HL-60 (cell line): ENCODE measurements at regions not wholly inside any gene's neighbourhood (a gene's known extent, or its start where the extent isn't known, plus 50 kb on each side); places are given as distances from the start of the nearest gene placed in this dataset.
A peak's percentile ranks its signal among the peaks of the same experiment; 100 is the strongest.
"Not testable (repeated sequence)": the region's sequence is repeated elsewhere in the genome, so short reads cannot be mapped to it uniquely, and the experiment has no call there.

ENCODE experiments used
- DNase-seq, 2 experiments: peaks; one replicate each; pipeline ENCODE4 v3.0.0-alpha.2; 2010 to 2020; ENCODE audit warnings: low read depth in 1 of 2, low spot score in 1 of 2
- H3K27ac ChIP-seq: fragments of 250-450 bp; sonication (Bioruptor Pico); replicated peaks from 2 replicates; pipeline ENCODE4 v1.5.1; 2020; ENCODE audit warnings: mild to moderate bottlenecking, moderate library complexity
- H3K27me3 ChIP-seq: fragments of 250-450 bp; sonication (Bioruptor Pico); 2 replicates; pipeline ENCODE4 v1.5.1; 2021; ENCODE audit warnings: mild to moderate bottlenecking, moderate library complexity; ENCODE audit not compliant: insufficient read depth, poor library complexity, severe bottlenecking
- H3K4me3 ChIP-seq: replicated peaks from 2 replicates; pipeline ENCODE4 v1.5.1; 2011; ENCODE audit warnings: mild to moderate bottlenecking, control low read depth, low read length; ENCODE audit not compliant: insufficient read depth
- GABPA ChIP-seq: IDR thresholded peaks from 2 replicates; pipeline ENCODE4 v1.6.1; 2012; ENCODE audit warnings: low read depth
- POLR2AphosphoS5 ChIP-seq: IDR thresholded peaks from 2 replicates; pipeline ENCODE4 v1.6.1; 2012; ENCODE audit warnings: low read depth
- SPI1 ChIP-seq: IDR thresholded peaks from 2 replicates; pipeline ENCODE4 v1.6.1; 2012; ENCODE audit warnings: low read depth, mild to moderate bottlenecking, borderline replicate concordance
- TF ChIP-seq, protein P1 (sequence below): IDR thresholded peaks from one replicate; pipeline ENCODE4 v1.5.1; 2011; ENCODE audit warnings: low read length, control low read depth, inconsistent platforms; ENCODE audit not compliant: insufficient read depth
- TF ChIP-seq, protein P2 (sequence below): IDR thresholded peaks from 2 replicates; pipeline ENCODE4 v1.6.1; 2012; ENCODE audit warnings: low read depth; ENCODE audit not compliant: insufficient replicate concordance

DNA sequence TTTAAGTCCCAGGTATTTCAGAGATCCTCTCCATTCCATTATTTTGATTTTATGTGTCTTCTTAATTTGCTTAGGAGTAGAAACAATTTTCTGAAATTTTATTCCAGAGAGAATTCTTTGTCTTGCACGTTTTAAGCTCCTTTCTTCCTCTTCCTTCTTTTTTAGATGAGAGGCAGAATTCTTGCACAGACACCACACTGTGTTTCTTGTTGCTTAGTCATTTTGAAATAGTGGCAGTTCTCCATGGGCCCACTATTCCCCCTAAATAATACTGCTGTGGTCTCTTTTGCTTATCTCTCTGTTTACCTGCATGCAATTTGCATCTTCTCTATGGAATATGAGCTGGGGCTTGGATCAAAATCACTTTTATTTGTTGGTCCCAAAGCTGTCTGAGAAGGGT is 54.3 kb upstream of the WAC start:
- Histone ChIP-seq H3K27ac (peak overlapping the region; percentile 55), H3K4me3 (no peak overlapping the region), H3K27me3 (no peaks in the 10 kb centered on the region)
- peak in 1 of 2 experiments; percentile 34 for DNase-seq
- TF ChIP-seq GABPA: no peak
- 0 out of 2 replicates have a peak, but pooled peaks have one; percentile 35 for TF ChIP-seq SPI1

DNA sequence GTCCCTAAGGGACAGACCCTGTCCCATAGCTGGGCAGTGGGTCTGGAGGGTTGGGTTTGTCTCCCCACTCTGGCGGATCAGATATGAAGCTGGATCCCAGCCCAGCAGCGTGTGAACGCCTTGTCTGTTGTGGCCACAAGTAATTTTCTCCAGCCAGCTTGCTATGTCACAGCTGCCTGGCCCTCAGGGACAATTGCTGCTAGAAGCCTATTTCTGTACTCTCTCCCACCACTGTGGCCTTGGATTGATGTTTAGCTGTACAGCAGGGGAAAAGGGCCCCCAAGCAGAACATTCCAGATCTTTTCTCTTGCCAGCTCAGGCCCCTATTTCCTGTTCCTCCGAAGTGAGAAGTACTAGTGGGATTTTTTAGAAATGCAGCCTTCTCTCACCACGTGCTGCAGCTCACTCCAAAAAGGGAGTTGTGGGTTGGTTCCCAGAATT is 53.5 kb upstream of the WAC start:
- Histone ChIP-seq H3K27ac (peak overlapping the region; percentile 55), H3K27me3 (no peaks in the 10 kb centered on the region), H3K4me3 (no peak overlapping the region)
- TF ChIP-seq GABPA (no peak), SPI1 (no peak), POLR2AphosphoS5 (no peak)
- TF ChIP-seq, protein P1, sequence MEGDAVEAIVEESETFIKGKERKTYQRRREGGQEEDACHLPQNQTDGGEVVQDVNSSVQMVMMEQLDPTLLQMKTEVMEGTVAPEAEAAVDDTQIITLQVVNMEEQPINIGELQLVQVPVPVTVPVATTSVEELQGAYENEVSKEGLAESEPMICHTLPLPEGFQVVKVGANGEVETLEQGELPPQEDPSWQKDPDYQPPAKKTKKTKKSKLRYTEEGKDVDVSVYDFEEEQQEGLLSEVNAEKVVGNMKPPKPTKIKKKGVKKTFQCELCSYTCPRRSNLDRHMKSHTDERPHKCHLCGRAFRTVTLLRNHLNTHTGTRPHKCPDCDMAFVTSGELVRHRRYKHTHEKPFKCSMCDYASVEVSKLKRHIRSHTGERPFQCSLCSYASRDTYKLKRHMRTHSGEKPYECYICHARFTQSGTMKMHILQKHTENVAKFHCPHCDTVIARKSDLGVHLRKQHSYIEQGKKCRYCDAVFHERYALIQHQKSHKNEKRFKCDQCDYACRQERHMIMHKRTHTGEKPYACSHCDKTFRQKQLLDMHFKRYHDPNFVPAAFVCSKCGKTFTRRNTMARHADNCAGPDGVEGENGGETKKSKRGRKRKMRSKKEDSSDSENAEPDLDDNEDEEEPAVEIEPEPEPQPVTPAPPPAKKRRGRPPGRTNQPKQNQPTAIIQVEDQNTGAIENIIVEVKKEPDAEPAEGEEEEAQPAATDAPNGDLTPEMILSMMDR: no peak
- TF ChIP-seq, protein P2, sequence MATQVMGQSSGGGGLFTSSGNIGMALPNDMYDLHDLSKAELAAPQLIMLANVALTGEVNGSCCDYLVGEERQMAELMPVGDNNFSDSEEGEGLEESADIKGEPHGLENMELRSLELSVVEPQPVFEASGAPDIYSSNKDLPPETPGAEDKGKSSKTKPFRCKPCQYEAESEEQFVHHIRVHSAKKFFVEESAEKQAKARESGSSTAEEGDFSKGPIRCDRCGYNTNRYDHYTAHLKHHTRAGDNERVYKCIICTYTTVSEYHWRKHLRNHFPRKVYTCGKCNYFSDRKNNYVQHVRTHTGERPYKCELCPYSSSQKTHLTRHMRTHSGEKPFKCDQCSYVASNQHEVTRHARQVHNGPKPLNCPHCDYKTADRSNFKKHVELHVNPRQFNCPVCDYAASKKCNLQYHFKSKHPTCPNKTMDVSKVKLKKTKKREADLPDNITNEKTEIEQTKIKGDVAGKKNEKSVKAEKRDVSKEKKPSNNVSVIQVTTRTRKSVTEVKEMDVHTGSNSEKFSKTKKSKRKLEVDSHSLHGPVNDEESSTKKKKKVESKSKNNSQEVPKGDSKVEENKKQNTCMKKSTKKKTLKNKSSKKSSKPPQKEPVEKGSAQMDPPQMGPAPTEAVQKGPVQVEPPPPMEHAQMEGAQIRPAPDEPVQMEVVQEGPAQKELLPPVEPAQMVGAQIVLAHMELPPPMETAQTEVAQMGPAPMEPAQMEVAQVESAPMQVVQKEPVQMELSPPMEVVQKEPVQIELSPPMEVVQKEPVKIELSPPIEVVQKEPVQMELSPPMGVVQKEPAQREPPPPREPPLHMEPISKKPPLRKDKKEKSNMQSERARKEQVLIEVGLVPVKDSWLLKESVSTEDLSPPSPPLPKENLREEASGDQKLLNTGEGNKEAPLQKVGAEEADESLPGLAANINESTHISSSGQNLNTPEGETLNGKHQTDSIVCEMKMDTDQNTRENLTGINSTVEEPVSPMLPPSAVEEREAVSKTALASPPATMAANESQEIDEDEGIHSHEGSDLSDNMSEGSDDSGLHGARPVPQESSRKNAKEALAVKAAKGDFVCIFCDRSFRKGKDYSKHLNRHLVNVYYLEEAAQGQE: no peak
- no peak for DNase-seq

DNA sequence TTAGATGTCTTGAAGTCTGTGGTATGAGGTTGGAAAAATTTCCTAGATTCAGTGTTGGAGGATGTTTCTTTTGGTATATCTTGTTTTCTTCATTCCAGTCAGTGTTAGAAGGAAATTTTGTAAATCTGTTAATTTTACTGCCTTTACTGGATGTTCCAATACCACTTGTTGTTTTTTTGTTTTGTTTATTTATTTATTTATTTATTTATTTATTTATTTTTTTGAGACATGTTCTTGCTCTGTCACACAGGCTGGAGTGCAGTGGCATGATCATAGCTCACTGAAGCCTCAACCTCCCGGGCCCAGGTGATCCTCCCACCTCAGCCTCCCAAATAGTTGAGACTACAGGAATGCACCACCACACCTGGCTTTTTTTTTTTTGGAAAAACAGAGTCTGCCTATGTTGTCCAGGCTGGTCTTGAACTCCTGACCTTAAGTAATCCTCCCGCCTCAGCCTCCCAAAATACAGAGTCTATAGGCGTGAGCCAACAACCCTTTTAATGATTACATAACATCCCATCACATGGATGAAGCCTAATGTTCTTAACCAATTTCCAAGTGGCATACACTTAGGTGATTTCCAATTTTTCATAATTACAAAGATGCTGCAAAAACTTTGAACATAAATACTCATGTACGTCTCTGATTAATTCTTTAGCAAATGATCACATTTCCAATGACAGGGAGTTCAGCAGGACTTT is 52.8 kb upstream of the WAC start:
- no peak for DNase-seq
- TF ChIP-seq, protein P1: no peak
- TF ChIP-seq SPI1: no peak
- Histone ChIP-seq H3K4me3 (no peak overlapping the region), H3K27ac (no peak overlapping the region; the same call in 1 of the 2 replicates), H3K27me3 (no peaks in the 10 kb centered on the region)

DNA sequence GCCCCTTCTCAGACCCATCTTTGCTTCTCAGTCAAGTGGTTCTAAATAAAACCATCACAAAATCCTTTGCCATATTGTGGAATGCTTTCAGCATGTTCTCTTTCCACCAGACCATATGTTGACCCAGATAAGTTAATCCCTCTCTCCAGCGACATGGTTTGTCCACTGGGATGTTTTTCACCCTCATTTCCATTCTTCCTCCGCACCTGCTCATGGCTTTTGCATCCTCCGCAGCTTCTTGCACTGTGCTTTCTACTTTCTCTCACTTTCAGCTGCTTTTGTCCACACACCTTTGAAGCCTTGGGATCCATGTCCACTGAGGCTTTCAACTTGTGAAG is 52.3 kb upstream of the WAC start:
- no peak for TF ChIP-seq SPI1
- no peak for TF ChIP-seq GABPA
- TF ChIP-seq, protein P1: no peak
- TF ChIP-seq, protein P2: no peak
- no peak for TF ChIP-seq POLR2AphosphoS5
- no peaks in the 10 kb centered on the region for H3K27me3 ChIP-seq

DNA sequence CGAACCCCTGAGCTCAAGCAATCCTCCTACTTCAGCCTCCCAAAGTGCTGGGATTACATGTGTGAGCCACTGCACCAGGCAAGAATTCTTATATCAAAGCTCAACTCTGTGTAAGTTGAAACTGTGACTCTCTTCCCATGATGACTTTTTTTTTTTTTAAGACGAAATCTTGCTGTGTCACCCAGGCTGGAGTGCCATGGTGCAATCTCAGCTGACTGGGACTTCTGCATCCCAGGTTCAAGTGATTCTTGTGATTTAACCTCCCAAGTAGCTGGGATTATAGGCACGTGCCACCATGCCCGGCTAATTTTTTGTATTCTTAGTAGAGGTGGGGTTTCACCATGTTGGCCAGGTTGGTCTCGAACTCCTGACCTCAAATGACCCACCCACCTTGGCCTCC is 51.6 kb upstream of the WAC start:
- not testable (repeated sequence) for H3K27ac ChIP-seq, H3K4me3 ChIP-seq, H3K27me3 ChIP-seq
- peak in 1 of 2 experiments; percentile 27 for DNase-seq

More for the DNA sequence above, 52.3 kb upstream of the WAC start:
- DNase-seq: no peak
- H3K4me3 ChIP-seq: no peak overlapping the region
- no peak overlapping the region for H3K27ac ChIP-seq
